Parathyroid adenoma (tissue), 2 donors: ENCODE measurements at regions not wholly inside any gene's neighbourhood (a gene's known extent, or its start where the extent isn't known, plus 50 kb on each side); places are given as distances from the start of the nearest gene placed in this dataset.

Experiments used
- H2AFZ ChIP-seq: fragments of 300-600 bp; sonication (generic); one replicate; pipeline ENCODE4 v1.7.0; 2017; ENCODE audit warnings: antibody characterized with exemption, mild to moderate bottlenecking
- H3K27ac ChIP-seq: fragments of 300-600 bp; sonication (generic); one replicate; pipeline ENCODE4 v1.7.0; 2017
- H3K27me3 ChIP-seq: fragments of 300-600 bp; sonication (generic); one replicate; pipeline ENCODE4 v1.7.0; 2017; ENCODE audit warnings: low read length; ENCODE audit not compliant: control insufficient read depth, insufficient read depth
- H3K36me3 ChIP-seq: fragments of 300-600 bp; sonication (generic); one replicate; pipeline ENCODE4 v1.7.0; 2017; ENCODE audit warnings: low read length; ENCODE audit not compliant: control insufficient read depth, insufficient read depth
- H3K4me1 ChIP-seq: fragments of 300-600 bp; sonication (generic); one replicate; pipeline ENCODE4 v1.7.0; 2017; ENCODE audit warnings: control low read depth
- H3K4me2 ChIP-seq: fragments of 300-600 bp; sonication (generic); one replicate; pipeline ENCODE4 v1.7.0; 2017; ENCODE audit warnings: low read length
- H3K4me3 ChIP-seq: fragments of 300-600 bp; sonication (generic); one replicate; pipeline ENCODE4 v1.7.0; 2017; ENCODE audit warnings: low read depth, low read length
- H3K79me2 ChIP-seq: fragments of 300-600 bp; sonication (generic); one replicate; pipeline ENCODE4 v1.7.0; 2017; ENCODE audit warnings: control low read depth
- H3K9ac ChIP-seq: fragments of 300-600 bp; sonication (generic); one replicate; pipeline ENCODE4 v1.7.0; 2017; ENCODE audit warnings: mild to moderate bottlenecking
- H3K9me3 ChIP-seq: fragments of 300-600 bp; sonication (generic); one replicate; pipeline ENCODE4 v1.7.0; 2017; ENCODE audit warnings: low read length; ENCODE audit not compliant: control insufficient read depth
- TF ChIP-seq, protein P1 (sequence below): fragments of 300-600 bp; sonication (generic); IDR thresholded peaks from one replicate; pipeline ENCODE4 v1.7.0; 2017; ENCODE audit warnings: antibody characterized with exemption, mild to moderate bottlenecking
- donor health status: primary hyperparathyroidism.

DNA sequence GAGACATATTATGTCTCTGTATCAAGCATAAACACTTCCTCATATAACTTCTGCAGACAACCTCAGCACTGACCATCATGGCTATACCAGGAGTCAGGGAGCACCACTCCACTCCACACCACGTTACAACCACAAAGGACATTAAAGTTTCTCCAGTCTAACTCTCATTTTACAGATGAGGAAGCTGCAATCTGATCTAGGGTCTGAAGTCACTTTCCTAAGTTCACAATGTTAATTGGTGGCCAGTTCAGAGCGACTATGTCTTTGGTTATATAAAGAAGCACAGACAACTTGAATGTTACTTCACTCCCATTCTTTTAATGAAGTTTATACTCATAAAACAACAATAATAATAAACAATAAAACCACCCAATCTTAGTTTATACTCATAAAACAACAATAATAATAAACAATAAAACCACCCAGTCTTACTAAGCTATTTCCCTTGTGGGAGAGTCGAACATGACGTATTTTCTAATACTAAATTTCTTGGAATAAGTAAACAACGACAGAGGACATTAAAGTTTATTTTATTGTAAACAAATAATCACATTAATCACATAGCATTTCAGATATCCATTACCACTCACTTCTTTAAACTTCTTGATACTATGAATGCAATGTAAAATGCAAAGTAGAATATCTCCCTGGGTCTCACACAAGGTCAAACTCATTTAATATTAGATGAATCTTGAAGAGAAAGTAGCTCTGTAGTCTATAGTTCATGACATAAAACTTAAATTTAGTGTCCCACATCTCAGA, 72.4 kb upstream of the SSTR1 start:
- H3K79me2 ChIP-seq = no peaks in the 10 kb centered on the region
- no peak overlapping the region for H3K4me2 ChIP-seq
- no peaks in the 10 kb centered on the region for H3K9me3 ChIP-seq
- no peak overlapping the region for H3K4me3 ChIP-seq
- no peak overlapping the region for H3K9ac ChIP-seq
- no peak overlapping the region for H2AFZ ChIP-seq
- TF ChIP-seq, protein P1, sequence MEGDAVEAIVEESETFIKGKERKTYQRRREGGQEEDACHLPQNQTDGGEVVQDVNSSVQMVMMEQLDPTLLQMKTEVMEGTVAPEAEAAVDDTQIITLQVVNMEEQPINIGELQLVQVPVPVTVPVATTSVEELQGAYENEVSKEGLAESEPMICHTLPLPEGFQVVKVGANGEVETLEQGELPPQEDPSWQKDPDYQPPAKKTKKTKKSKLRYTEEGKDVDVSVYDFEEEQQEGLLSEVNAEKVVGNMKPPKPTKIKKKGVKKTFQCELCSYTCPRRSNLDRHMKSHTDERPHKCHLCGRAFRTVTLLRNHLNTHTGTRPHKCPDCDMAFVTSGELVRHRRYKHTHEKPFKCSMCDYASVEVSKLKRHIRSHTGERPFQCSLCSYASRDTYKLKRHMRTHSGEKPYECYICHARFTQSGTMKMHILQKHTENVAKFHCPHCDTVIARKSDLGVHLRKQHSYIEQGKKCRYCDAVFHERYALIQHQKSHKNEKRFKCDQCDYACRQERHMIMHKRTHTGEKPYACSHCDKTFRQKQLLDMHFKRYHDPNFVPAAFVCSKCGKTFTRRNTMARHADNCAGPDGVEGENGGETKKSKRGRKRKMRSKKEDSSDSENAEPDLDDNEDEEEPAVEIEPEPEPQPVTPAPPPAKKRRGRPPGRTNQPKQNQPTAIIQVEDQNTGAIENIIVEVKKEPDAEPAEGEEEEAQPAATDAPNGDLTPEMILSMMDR = no peak
- H3K36me3 ChIP-seq = no peaks in the 10 kb centered on the region
- no peak overlapping the region for H3K27ac ChIP-seq
- H3K4me1 ChIP-seq = no peaks in the 10 kb centered on the region
- no peaks in the 10 kb centered on the region for H3K27me3 ChIP-seq

- Histone ChIP-seq H3K9me3 (no peaks in the 10 kb centered on the region), H3K4me2 (no peak overlapping the region), H3K4me1 (no peaks in the 10 kb centered on the region), H3K27me3 (no peaks in the 10 kb centered on the region), H3K27ac (no peak overlapping the region), H3K9ac (no peak overlapping the region), H3K4me3 (no peak overlapping the region), H2AFZ (no peak overlapping the region), H3K36me3 (no peaks in the 10 kb centered on the region), H3K79me2 (no peaks in the 10 kb centered on the region)
- TF ChIP-seq, protein P1 = no peak
These were observed 70.7 kb upstream of the SSTR1 start for GRCh38 chr14:38137005-38137404.

DNA sequence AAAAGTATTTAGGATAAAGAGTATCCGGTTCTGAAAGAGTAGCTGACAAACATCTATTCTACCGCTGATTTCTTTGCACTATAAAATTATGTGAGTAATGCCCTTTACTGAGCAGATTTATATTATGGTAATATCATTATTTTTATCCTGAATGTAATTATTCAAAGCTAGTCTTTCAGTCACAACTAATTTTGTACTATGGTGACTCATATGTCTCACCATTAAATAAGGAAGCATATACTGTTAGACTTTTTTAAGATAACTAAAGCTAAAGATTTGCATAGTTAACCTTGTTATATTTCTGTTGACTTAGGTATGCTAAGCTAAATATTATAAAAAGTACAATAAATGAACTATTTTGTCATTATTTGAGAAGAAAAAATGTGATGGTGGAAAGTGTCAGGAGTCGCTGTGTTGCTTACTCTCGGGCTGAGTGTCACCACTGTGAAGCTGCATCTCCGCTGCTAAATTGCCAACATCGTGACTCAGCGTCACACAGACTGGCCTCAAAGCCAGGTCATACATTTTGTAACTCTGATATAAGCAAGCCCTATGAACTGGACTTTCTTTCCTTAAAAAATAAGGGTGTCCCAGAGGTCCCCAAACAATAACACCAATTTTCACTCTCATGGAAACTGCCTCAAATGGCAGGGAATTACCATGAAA, 69.1 kb upstream of the SSTR1 start:
- Histone ChIP-seq H3K36me3 (no peaks in the 10 kb centered on the region), H3K4me1 (no peaks in the 10 kb centered on the region), H3K27ac (no peak overlapping the region), H3K4me3 (no peak overlapping the region), H3K4me2 (no peak overlapping the region), H3K79me2 (no peaks in the 10 kb centered on the region), H3K27me3 (no peaks in the 10 kb centered on the region), H3K9me3 (no peaks in the 10 kb centered on the region), H3K9ac (no peak overlapping the region), H2AFZ (no peak overlapping the region)
- TF ChIP-seq, protein P1 = no peak

GRCh38 chr14:38139926-38140325, 67.8 kb upstream of the SSTR1 start:
- Histone ChIP-seq H3K27ac (no peak overlapping the region), H3K79me2 (no peaks in the 10 kb centered on the region), H3K4me2 (no peak overlapping the region), H3K4me1 (no peaks in the 10 kb centered on the region), H3K36me3 (no peaks in the 10 kb centered on the region), H3K9ac (no peak overlapping the region), H2AFZ (no peak overlapping the region), H3K9me3 (no peaks in the 10 kb centered on the region), H3K27me3 (no peaks in the 10 kb centered on the region), H3K4me3 (no peak overlapping the region)
- TF ChIP-seq, protein P1 = no peak
